ENCODE measurements at regions not wholly inside any gene's neighbourhood (a gene's known extent, or its start where the extent isn't known, plus 50 kb on each side); places are given as distances from the start of the nearest gene placed in this dataset.
"Not testable (repeated sequence)": the region's sequence is repeated elsewhere in the genome, so short reads cannot be mapped to it uniquely, and the experiment has no call there.

GRCh38 chr3:6468589-6468988 lies 392.3 kb upstream of the GRM7 start:
- no peaks in the 10 kb centered on the region for H3K27me3 ChIP-seq (ENCODE audit: control insufficient read depth in 2 of 2, insufficient read depth in 2 of 2, low read length in 2 of 2)
- peaks cover 0 to 11% (median 3%) of the 10 kb centered on the region in 11 donors for H3K9me3 Mint-ChIP-seq
- H3K27me3 Mint-ChIP-seq, result no peaks in the 10 kb centered on the region
- ATAC-seq (no peak), DNase-seq (no peak)
- intact Hi-C loops (cut with micrococcal nuclease), result no loop called here
- H3K27ac Mint-ChIP-seq, result no peak overlapping the region
- H3K4me1 Mint-ChIP-seq, result no peaks in the 10 kb centered on the region
- ChIA-PET CTCF (no interaction called here), POLR2A (no interaction called here)
- no peaks in the 10 kb centered on the region for H3K36me3 ChIP-seq (ENCODE audit: control insufficient read depth in 2 of 3, insufficient read depth in 3 of 3, low read length in 3 of 3)
- H3K36me3 Mint-ChIP-seq, result no peaks in the 10 kb centered on the region
- H3K4me1 ChIP-seq (ENCODE audit: control insufficient read depth in 2 of 2, insufficient read depth in 2 of 2, low read length in 2 of 2), result no peaks in the 10 kb centered on the region
- no peak overlapping the region for H3K4me3 ChIP-seq (ENCODE audit: low read length)
- H3K9me3 ChIP-seq (ENCODE audit: control insufficient read depth in 2 of 3, low read length in 3 of 3), result no peaks in the 10 kb centered on the region
- H3K4me3 Mint-ChIP-seq, result no peak overlapping the region
- no peak overlapping the region for H3K27ac ChIP-seq (ENCODE audit: low read depth, low read length)

- Mint-ChIP-seq H3K27me3 (no peaks in the 10 kb centered on the region), H3K4me1 (no peaks in the 10 kb centered on the region), H3K9me3 (peaks cover 0 to 14% (median 2%) of the 10 kb centered on the region in 11 donors), H3K27ac (no peak overlapping the region), H3K36me3 (no peaks in the 10 kb centered on the region), H3K4me3 (no peak overlapping the region)
- Histone ChIP-seq H3K9me3 (ENCODE audit: control insufficient read depth in 2 of 3, low read length in 3 of 3) (no peaks in the 10 kb centered on the region), H3K4me3 (ENCODE audit: low read length) (no peak overlapping the region), H3K36me3 (ENCODE audit: control insufficient read depth in 2 of 3, insufficient read depth in 3 of 3, low read length in 3 of 3) (no peaks in the 10 kb centered on the region), H3K27me3 (ENCODE audit: control insufficient read depth in 2 of 2, insufficient read depth in 2 of 2, low read length in 2 of 2) (no peaks in the 10 kb centered on the region), H3K4me1 (ENCODE audit: control insufficient read depth in 2 of 2, insufficient read depth in 2 of 2, low read length in 2 of 2) (no peaks in the 10 kb centered on the region), H3K27ac (ENCODE audit: low read depth, low read length) (no peak overlapping the region)
- intact Hi-C loops (cut with micrococcal nuclease), result no loop called here
- POLR2A ChIA-PET, result no interaction called here
- ATAC-seq, result no peak
- DNase-seq, result no peak
- CTCF ChIA-PET, result no interaction called here
Measured at GRCh38 chr3:6471744-6472143, 389.2 kb upstream of the GRM7 start.

GRCh38 chr3:6490487-6491327 lies 370.2 kb upstream of the GRM7 start:
- H3K4me3 Mint-ChIP-seq; H3K27ac Mint-ChIP-seq; H3K4me1 Mint-ChIP-seq; intact Hi-C loops (cut with micrococcal nuclease); H3K27ac ChIP-seq (ENCODE audit: low read depth, low read length); DNase-seq; H3K4me3 ChIP-seq (ENCODE audit: low read length); POLR2A ChIA-PET; CTCF ChIA-PET; ATAC-seq; H3K36me3 Mint-ChIP-seq; H3K4me1 ChIP-seq (ENCODE audit: control insufficient read depth in 2 of 2, insufficient read depth in 2 of 2, low read length in 2 of 2); H3K36me3 ChIP-seq (ENCODE audit: control insufficient read depth in 2 of 3, insufficient read depth in 3 of 3, low read length in 3 of 3); H3K27me3 ChIP-seq (ENCODE audit: control insufficient read depth in 2 of 2, insufficient read depth in 2 of 2, low read length in 2 of 2); H3K27me3 Mint-ChIP-seq; H3K9me3 ChIP-seq (ENCODE audit: control insufficient read depth in 2 of 3, low read length in 3 of 3): not testable (repeated sequence)
- H3K9me3 Mint-ChIP-seq, result peaks cover 0 to 15% (median 7%) of the 10 kb centered on the region in 11 donors

GRCh38 chr3:6491768-6492167 lies 369.1 kb upstream of the GRM7 start:
- Mint-ChIP-seq H3K9me3 (peaks cover 0 to 15% (median 7%) of the 10 kb centered on the region in 11 donors), H3K4me3 (no peak overlapping the region), H3K36me3 (no peaks in the 10 kb centered on the region), H3K27ac (no peak overlapping the region), H3K4me1 (peaks cover 0 to 2% (median 0%) of the 10 kb centered on the region in 7 donors), H3K27me3 (no peaks in the 10 kb centered on the region)
- no peaks in the 10 kb centered on the region for H3K9me3 ChIP-seq (ENCODE audit: control insufficient read depth in 2 of 3, low read length in 3 of 3)
- H3K27me3 ChIP-seq (ENCODE audit: control insufficient read depth in 2 of 2, insufficient read depth in 2 of 2, low read length in 2 of 2), result no peaks in the 10 kb centered on the region
- no peak for DNase-seq
- no peak overlapping the region for H3K27ac ChIP-seq (ENCODE audit: low read depth, low read length)
- intact Hi-C loops (cut with micrococcal nuclease), result no loop called here
- no peaks in the 10 kb centered on the region for H3K4me1 ChIP-seq (ENCODE audit: control insufficient read depth in 2 of 2, insufficient read depth in 2 of 2, low read length in 2 of 2)
- no peak overlapping the region for H3K4me3 ChIP-seq (ENCODE audit: low read length)
- ATAC-seq, result no peak
- CTCF ChIA-PET, result no interaction called here
- POLR2A ChIA-PET, result no interaction called here
- no peaks in the 10 kb centered on the region for H3K36me3 ChIP-seq (ENCODE audit: control insufficient read depth in 2 of 3, insufficient read depth in 3 of 3, low read length in 3 of 3)

GRCh38 chr3:6492306-6492705 lies 368.6 kb upstream of the GRM7 start:
- Histone ChIP-seq H3K27ac (ENCODE audit: low read depth, low read length) (no peak overlapping the region), H3K4me3 (ENCODE audit: low read length) (no peak overlapping the region), H3K27me3 (ENCODE audit: control insufficient read depth in 2 of 2, insufficient read depth in 2 of 2, low read length in 2 of 2) (no peaks in the 10 kb centered on the region), H3K36me3 (ENCODE audit: control insufficient read depth in 2 of 3, insufficient read depth in 3 of 3, low read length in 3 of 3) (no peaks in the 10 kb centered on the region), H3K9me3 (ENCODE audit: control insufficient read depth in 2 of 3, low read length in 3 of 3) (no peaks in the 10 kb centered on the region), H3K4me1 (ENCODE audit: control insufficient read depth in 2 of 2, insufficient read depth in 2 of 2, low read length in 2 of 2) (no peaks in the 10 kb centered on the region)
- intact Hi-C loops (cut with micrococcal nuclease), result no loop called here
- H3K9me3 Mint-ChIP-seq, result peaks cover 0 to 15% (median 7%) of the 10 kb centered on the region in 11 donors
- H3K27ac Mint-ChIP-seq, result no peak overlapping the region
- ChIA-PET POLR2A (no interaction called here), CTCF (no interaction called here)
- H3K27me3 Mint-ChIP-seq, result no peaks in the 10 kb centered on the region
- no peaks in the 10 kb centered on the region for H3K36me3 Mint-ChIP-seq
- ATAC-seq (no peak), DNase-seq (no peak)
- H3K4me1 Mint-ChIP-seq, result peaks cover 0 to 2% (median 0%) of the 10 kb centered on the region in 7 donors
- H3K4me3 Mint-ChIP-seq, result no peak overlapping the region

GRCh38 chr3:6498944-6499343 lies 362.0 kb upstream of the GRM7 start:
- H3K9me3 ChIP-seq (ENCODE audit: control insufficient read depth in 2 of 3, low read length in 3 of 3); H3K4me3 Mint-ChIP-seq; H3K4me1 ChIP-seq (ENCODE audit: control insufficient read depth in 2 of 2, insufficient read depth in 2 of 2, low read length in 2 of 2); CTCF ChIA-PET; H3K4me1 Mint-ChIP-seq; POLR2A ChIA-PET; H3K27me3 ChIP-seq (ENCODE audit: control insufficient read depth in 2 of 2, insufficient read depth in 2 of 2, low read length in 2 of 2); H3K27ac Mint-ChIP-seq; H3K36me3 ChIP-seq (ENCODE audit: control insufficient read depth in 2 of 3, insufficient read depth in 3 of 3, low read length in 3 of 3); H3K4me3 ChIP-seq (ENCODE audit: low read length); H3K27me3 Mint-ChIP-seq; DNase-seq; H3K27ac ChIP-seq (ENCODE audit: low read depth, low read length); intact Hi-C loops (cut with micrococcal nuclease); ATAC-seq; H3K36me3 Mint-ChIP-seq: not testable (repeated sequence)
- peaks cover 2 to 18% (median 11%) of the 10 kb centered on the region in 11 donors for H3K9me3 Mint-ChIP-seq

- intact Hi-C loops (cut with micrococcal nuclease), result no loop called here
- H3K4me1 Mint-ChIP-seq, result peaks cover 0 to 2% (median 0%) of the 10 kb centered on the region in 7 donors
- ChIA-PET POLR2A (no interaction called here), CTCF (no interaction called here)
- H3K27me3 Mint-ChIP-seq, result no peaks in the 10 kb centered on the region
- no peaks in the 10 kb centered on the region for H3K27me3 ChIP-seq (ENCODE audit: control insufficient read depth in 2 of 2, insufficient read depth in 2 of 2, low read length in 2 of 2)
- no peak overlapping the region for H3K27ac ChIP-seq (ENCODE audit: low read depth, low read length)
- H3K27ac Mint-ChIP-seq, result no peak overlapping the region
- H3K36me3 Mint-ChIP-seq, result peaks cover 0 to 4% (median 0%) of the 10 kb centered on the region in 5 donors
- H3K4me3 ChIP-seq (ENCODE audit: low read length), result no peak overlapping the region
- H3K4me3 Mint-ChIP-seq, result no peak overlapping the region
- H3K9me3 ChIP-seq (ENCODE audit: control insufficient read depth in 2 of 3, low read length in 3 of 3), result no peaks in the 10 kb centered on the region
- H3K9me3 Mint-ChIP-seq, result peaks cover 2 to 28% (median 11%) of the 10 kb centered on the region in 11 donors
- H3K36me3 ChIP-seq (ENCODE audit: control insufficient read depth in 2 of 3, insufficient read depth in 3 of 3, low read length in 3 of 3), result no peaks in the 10 kb centered on the region
- ATAC-seq, result no peak
- DNase-seq, result no peak
- no peaks in the 10 kb centered on the region for H3K4me1 ChIP-seq (ENCODE audit: control insufficient read depth in 2 of 2, insufficient read depth in 2 of 2, low read length in 2 of 2)
Measured at GRCh38 chr3:6504347-6504746, 356.6 kb upstream of the GRM7 start.

All from naive thymus-derived CD4-positive, alpha-beta T cell (primary cell).